Neural cell (in vitro differentiated cells): ENCODE measurements at regions not wholly inside any gene's neighbourhood (a gene's known extent, or its start where the extent isn't known, plus 50 kb on each side); places are given as distances from the start of the nearest gene placed in this dataset.

ENCODE experiments used
- CTCF ChIP-seq: fragments of 450-650 bp; IDR thresholded peaks from 2 replicates; pipeline ENCODE4 v1.5.1; 2014; ENCODE audit warnings: antibody characterized with exemption, mild to moderate bottlenecking, moderate library complexity; ENCODE audit not compliant: poor library complexity, severe bottlenecking
- EP300 ChIP-seq: fragments of 450-650 bp; conservative IDR thresholded peaks from 2 replicates; pipeline ENCODE4 v1.6.1; 2014; ENCODE audit warnings: antibody characterized with exemption, mild to moderate bottlenecking, moderate library complexity; ENCODE audit not compliant: poor library complexity, severe bottlenecking
- EZH2 ChIP-seq: fragments of 200-600, 300-800 bp; shearing (Covaris generic), sonication (generic); IDR thresholded peaks from 2 replicates; pipeline ENCODE4 v1.6.1; 2014; ENCODE audit warnings: antibody characterized with exemption, low read length, borderline replicate concordance, mild to moderate bottlenecking; ENCODE audit not compliant: insufficient read depth, poor library complexity, severe bottlenecking
- MXI1 ChIP-seq: fragments of 450-650 bp; conservative IDR thresholded peaks from 2 replicates; pipeline ENCODE4 v1.6.1; 2014; ENCODE audit warnings: antibody characterized with exemption, mild to moderate bottlenecking; ENCODE audit not compliant: poor library complexity, severe bottlenecking
- POLR2AphosphoS5 ChIP-seq: IDR thresholded peaks from 2 replicates; pipeline ENCODE4 v1.6.1; 2012
- RAD21 ChIP-seq: fragments of 450-650 bp; conservative IDR thresholded peaks from 2 replicates; pipeline ENCODE4 v1.6.1; 2014; ENCODE audit warnings: antibody characterized with exemption, mild to moderate bottlenecking, moderate library complexity
- REST ChIP-seq: IDR thresholded peaks from 2 replicates; pipeline ENCODE4 v1.6.1; 2012; ENCODE audit warnings: borderline replicate concordance
- TAF1 ChIP-seq: IDR thresholded peaks from 2 replicates; pipeline ENCODE4 v1.6.1; 2012; ENCODE audit warnings: low read depth

GRCh38 chr18:27673861-27674260 lies 488.8 kb upstream of the CHST9 start:
- TF ChIP-seq CTCF (no peak), POLR2AphosphoS5 (no peak), EP300 (no peak), RAD21 (no peak), TAF1 (no peak), EZH2 (no peak), MXI1 (no peak), REST (no peak)
